ENCODE measurements at regions not wholly inside any gene's neighbourhood (a gene's known extent, or its start where the extent isn't known, plus 50 kb on each side); places are given as distances from the start of the nearest gene placed in this dataset.

GRCh38 chr3:24972491-24972890, 455.6 kb upstream of the RARB start:
- Histone ChIP-seq H3K4me3 (no peak overlapping the region), H3K4me1 (no peaks in the 10 kb centered on the region), H3K36me3 (replicated peaks) (no peaks in the 10 kb centered on the region), H3K27me3 (ENCODE audit: low read depth) (no peaks in the 10 kb centered on the region), H3K9me3 (no peaks in the 10 kb centered on the region)
- no peak for DNase-seq (ENCODE audit: low spot score in 2 of 2)
- in situ Hi-C loops (cut with MboI; ENCODE audit: low sequenced_read_pairs) = loop anchor here (25.0 kb wide), 1 partner anchor 615 kb away; no protein-coding TSS in a partner anchor

- in situ Hi-C loops (cut with MboI; ENCODE audit: low sequenced_read_pairs) = no loop called here
- H3K36me3 ChIP-seq (replicated peaks) = no peaks in the 10 kb centered on the region
- no peaks in the 10 kb centered on the region; the same call in 1 of the 2 replicates for H3K27me3 ChIP-seq (ENCODE audit: low read depth)
- H3K4me1 ChIP-seq = no peaks in the 10 kb centered on the region
- peak in 1 of 2 experiments; percentile 12 for DNase-seq (ENCODE audit: low spot score in 2 of 2)
- no peak overlapping the region for H3K4me3 ChIP-seq
- no peaks in the 10 kb centered on the region for H3K9me3 ChIP-seq
Observed at GRCh38 chr3:24981309-24981708, 446.8 kb upstream of the RARB start.

- in situ Hi-C loops (cut with MboI; ENCODE audit: low sequenced_read_pairs) = no loop called here
- Histone ChIP-seq H3K27me3 (ENCODE audit: low read depth) (no peaks in the 10 kb centered on the region; the same call in 1 of the 2 replicates), H3K36me3 (replicated peaks) (no peaks in the 10 kb centered on the region), H3K4me1 (no peaks in the 10 kb centered on the region), H3K4me3 (no peak overlapping the region), H3K9me3 (no peaks in the 10 kb centered on the region)
- DNase-seq (ENCODE audit: low spot score in 2 of 2) = no peak
Observed at GRCh38 chr3:24981924-24982323, 446.1 kb upstream of the RARB start.

- H3K4me1 ChIP-seq = no peaks in the 10 kb centered on the region
- DNase-seq (ENCODE audit: low spot score in 2 of 2) = no peak
- no peak overlapping the region for H3K4me3 ChIP-seq
- in situ Hi-C loops (cut with MboI; ENCODE audit: low sequenced_read_pairs) = no loop called here
- no peaks in the 10 kb centered on the region for H3K9me3 ChIP-seq
- H3K27me3 ChIP-seq (ENCODE audit: low read depth) = no peaks in the 10 kb centered on the region; the same call in 1 of the 2 replicates
- H3K36me3 ChIP-seq (replicated peaks) = no peaks in the 10 kb centered on the region
Observed at GRCh38 chr3:24985668-24986067, 442.4 kb upstream of the RARB start.

GRCh38 chr3:24986612-24987011, 441.5 kb upstream of the RARB start:
- no peak for DNase-seq (ENCODE audit: low spot score in 2 of 2)
- in situ Hi-C loops (cut with MboI; ENCODE audit: low sequenced_read_pairs) = no loop called here
- no peak overlapping the region for H3K4me3 ChIP-seq
- no peaks in the 10 kb centered on the region; the same call in 1 of the 2 replicates for H3K27me3 ChIP-seq (ENCODE audit: low read depth)
- H3K4me1 ChIP-seq = no peaks in the 10 kb centered on the region
- H3K36me3 ChIP-seq (replicated peaks) = no peaks in the 10 kb centered on the region
- no peaks in the 10 kb centered on the region for H3K9me3 ChIP-seq

- H3K4me1 ChIP-seq = no peaks in the 10 kb centered on the region
- in situ Hi-C loops (cut with MboI; ENCODE audit: low sequenced_read_pairs) = no loop called here
Observed at GRCh38 chr3:24999357-24999756, 428.7 kb upstream of the RARB start.

GRCh38 chr3:25000971-25001591, 427.0 kb upstream of the RARB start:
- Histone ChIP-seq H3K9me3 (no peaks in the 10 kb centered on the region), H3K4me1 (no peaks in the 10 kb centered on the region), H3K4me3 (no peak overlapping the region), H3K36me3 (replicated peaks) (no peaks in the 10 kb centered on the region), H3K27me3 (ENCODE audit: low read depth) (0 out of 2 replicates have a peak, but pooled peaks cover 3% of the 10 kb centered on the region)
- in situ Hi-C loops (cut with MboI; ENCODE audit: low sequenced_read_pairs) = no loop called here
- DNase-seq (ENCODE audit: low spot score in 2 of 2) = no peak

More at GRCh38 chr3:24999357-24999756, 428.7 kb upstream of the RARB start:
- no peak for DNase-seq (ENCODE audit: low spot score in 2 of 2)
- Histone ChIP-seq H3K27me3 (ENCODE audit: low read depth) (0 out of 2 replicates have a peak, but pooled peaks cover 3% of the 10 kb centered on the region), H3K9me3 (no peaks in the 10 kb centered on the region), H3K36me3 (replicated peaks) (no peaks in the 10 kb centered on the region), H3K4me3 (no peak overlapping the region)

GRCh38 chr3:25002052-25002451, 426.0 kb upstream of the RARB start:
- H3K36me3 ChIP-seq (replicated peaks) = no peaks in the 10 kb centered on the region
- H3K27me3 ChIP-seq (ENCODE audit: low read depth) = no peaks in the 10 kb centered on the region
- in situ Hi-C loops (cut with MboI; ENCODE audit: low sequenced_read_pairs) = no loop called here
- no peak overlapping the region for H3K4me3 ChIP-seq
- no peak for DNase-seq (ENCODE audit: low spot score in 2 of 2)
- H3K9me3 ChIP-seq = no peaks in the 10 kb centered on the region
- H3K4me1 ChIP-seq = peaks cover 7% of the 10 kb centered on the region; the same call in 1 of the 2 replicates

GRCh38 chr3:25007974-25008658, 419.9 kb upstream of the RARB start:
- H3K4me1 ChIP-seq = peaks cover 8% of the 10 kb centered on the region; the same call in 1 of the 2 replicates
- no peak for DNase-seq (ENCODE audit: low spot score in 2 of 2)
- no peaks in the 10 kb centered on the region for H3K36me3 ChIP-seq (replicated peaks)
- no peak overlapping the region for H3K4me3 ChIP-seq
- H3K9me3 ChIP-seq = no peaks in the 10 kb centered on the region
- in situ Hi-C loops (cut with MboI; ENCODE audit: low sequenced_read_pairs) = no loop called here
- H3K27me3 ChIP-seq (ENCODE audit: low read depth) = no peaks in the 10 kb centered on the region

- Histone ChIP-seq H3K9me3 (no peaks in the 10 kb centered on the region), H3K36me3 (replicated peaks) (no peaks in the 10 kb centered on the region), H3K27me3 (ENCODE audit: low read depth) (no peaks in the 10 kb centered on the region), H3K4me3 (no peak overlapping the region), H3K4me1 (peaks cover 8% of the 10 kb centered on the region; the same call in 1 of the 2 replicates)
- in situ Hi-C loops (cut with MboI; ENCODE audit: low sequenced_read_pairs) = no loop called here
- DNase-seq (ENCODE audit: low spot score in 2 of 2) = no peak
Observed at GRCh38 chr3:25009665-25010064, 418.4 kb upstream of the RARB start.

GRCh38 chr3:25015599-25015998, 412.5 kb upstream of the RARB start:
- DNase-seq (ENCODE audit: low spot score in 2 of 2) = no peak
- H3K27me3 ChIP-seq (ENCODE audit: low read depth) = no peaks in the 10 kb centered on the region
- H3K4me1 ChIP-seq = no peaks in the 10 kb centered on the region
- no peaks in the 10 kb centered on the region for H3K9me3 ChIP-seq
- H3K4me3 ChIP-seq = no peak overlapping the region
- in situ Hi-C loops (cut with MboI; ENCODE audit: low sequenced_read_pairs) = no loop called here
- no peaks in the 10 kb centered on the region for H3K36me3 ChIP-seq (replicated peaks)

- Histone ChIP-seq H3K27me3 (ENCODE audit: low read depth) (no peaks in the 10 kb centered on the region), H3K36me3 (replicated peaks) (no peaks in the 10 kb centered on the region), H3K9me3 (no peaks in the 10 kb centered on the region), H3K4me3 (no peak overlapping the region), H3K4me1 (no peaks in the 10 kb centered on the region)
- no peak for DNase-seq (ENCODE audit: low spot score in 2 of 2)
- in situ Hi-C loops (cut with MboI; ENCODE audit: low sequenced_read_pairs) = no loop called here
Observed at GRCh38 chr3:25018909-25019308, 409.2 kb upstream of the RARB start.

GRCh38 chr3:25019506-25019905, 408.6 kb upstream of the RARB start:
- no peak overlapping the region for H3K4me3 ChIP-seq
- in situ Hi-C loops (cut with MboI; ENCODE audit: low sequenced_read_pairs) = no loop called here
- H3K36me3 ChIP-seq (replicated peaks) = no peaks in the 10 kb centered on the region
- H3K27me3 ChIP-seq (ENCODE audit: low read depth) = no peaks in the 10 kb centered on the region
- H3K4me1 ChIP-seq = no peaks in the 10 kb centered on the region
- H3K9me3 ChIP-seq = no peaks in the 10 kb centered on the region
- no peak for DNase-seq (ENCODE audit: low spot score in 2 of 2)

- H3K36me3 ChIP-seq (replicated peaks) = no peaks in the 10 kb centered on the region
- no peaks in the 10 kb centered on the region for H3K27me3 ChIP-seq (ENCODE audit: low read depth)
- no peaks in the 10 kb centered on the region for H3K4me1 ChIP-seq
- no peaks in the 10 kb centered on the region for H3K9me3 ChIP-seq
- H3K4me3 ChIP-seq = no peak overlapping the region
- peak in 1 of 2 experiments; percentile 23 for DNase-seq (ENCODE audit: low spot score in 2 of 2)
- in situ Hi-C loops (cut with MboI; ENCODE audit: low sequenced_read_pairs) = no loop called here
Observed at GRCh38 chr3:25021816-25022215, 406.2 kb upstream of the RARB start.
